ENCODE measurements at regions not wholly inside any gene's neighbourhood (a gene's known extent, or its start where the extent isn't known, plus 50 kb on each side); places are given as distances from the start of the nearest gene placed in this dataset.
"Not testable (repeated sequence)": the region's sequence is repeated elsewhere in the genome, so short reads cannot be mapped to it uniquely, and the experiment has no call there.

GRCh38 chr14:40679256-40679655, 927.4 kb upstream of the LRFN5 start:
- Histone ChIP-seq H3K9me3 (ENCODE audit: insufficient read depth, low read depth, low read length) (no peaks in the 10 kb centered on the region), H3K4me3 (ENCODE audit: low read depth, low read length) (no peak overlapping the region), H2BK12ac (ENCODE audit: low read length) (no peak overlapping the region), H4K91ac (ENCODE audit: low read depth, low read length) (no peak overlapping the region), H2AFZ (ENCODE audit: insufficient read depth, low read length, poor library complexity) (no peak overlapping the region), H3K79me1 (ENCODE audit: low read length) (no peaks in the 10 kb centered on the region), H3K79me2 (ENCODE audit: control insufficient read depth, insufficient read depth, low read length, poor library complexity) (no peaks in the 10 kb centered on the region), H2AK5ac (ENCODE audit: low read length) (no peak overlapping the region), H3K23ac (ENCODE audit: low read length) (no peak overlapping the region), H4K8ac (ENCODE audit: low read depth, low read length) (no peak overlapping the region), H2BK120ac (ENCODE audit: insufficient read depth, low read length, poor library complexity) (no peak overlapping the region), H3K27ac (ENCODE audit: low read depth, low read length) (no peak overlapping the region), H4K12ac (ENCODE audit: low read depth, low read length) (no peak overlapping the region), H2BK5ac (ENCODE audit: low read depth, low read length, poor library complexity) (no peak overlapping the region), H3K18ac (ENCODE audit: low read length) (no peak overlapping the region), H3K9ac (ENCODE audit: low read length) (no peak overlapping the region), H3K27me3 (ENCODE audit: insufficient read depth, low read length) (no peaks in the 10 kb centered on the region), H3K36me3 (ENCODE audit: control insufficient read depth in 1 of 2, insufficient read depth in 2 of 2, low read length in 2 of 2) (no peaks in the 10 kb centered on the region), H3K4me1 (ENCODE audit: control insufficient read depth in 1 of 2, insufficient read depth in 2 of 2, low read length in 2 of 2) (peaks cover 0 to 3% of the 10 kb centered on the region in 2 experiments), H3K4ac (ENCODE audit: low read depth, low read length) (no peak overlapping the region), H3K4me2 (ENCODE audit: low read length) (no peak overlapping the region), H3K14ac (ENCODE audit: low read length) (no peak overlapping the region)
- no CpG with 5 or more reads among the region's 1 CpG for WGBS (ENCODE audit: extremely low coverage, insufficient coverage, insufficient read length)
- no peak for DNase-seq

GRCh38 chr14:40677206-40677605, 929.5 kb upstream of the LRFN5 start:
- not testable (repeated sequence) for H3K4ac ChIP-seq (ENCODE audit: low read depth, low read length); H2AK5ac ChIP-seq (ENCODE audit: low read length); H3K9ac ChIP-seq (ENCODE audit: low read length); H3K27me3 ChIP-seq (ENCODE audit: insufficient read depth, low read length); H2BK120ac ChIP-seq (ENCODE audit: insufficient read depth, low read length, poor library complexity); H3K79me1 ChIP-seq (ENCODE audit: low read length); H3K79me2 ChIP-seq (ENCODE audit: control insufficient read depth, insufficient read depth, low read length, poor library complexity); H2AFZ ChIP-seq (ENCODE audit: insufficient read depth, low read length, poor library complexity); H3K36me3 ChIP-seq (ENCODE audit: control insufficient read depth in 1 of 2, insufficient read depth in 2 of 2, low read length in 2 of 2); H4K12ac ChIP-seq (ENCODE audit: low read depth, low read length); H2BK12ac ChIP-seq (ENCODE audit: low read length); H4K91ac ChIP-seq (ENCODE audit: low read depth, low read length); H3K23ac ChIP-seq (ENCODE audit: low read length); H3K4me2 ChIP-seq (ENCODE audit: low read length); H3K14ac ChIP-seq (ENCODE audit: low read length); H3K18ac ChIP-seq (ENCODE audit: low read length); DNase-seq; H3K4me3 ChIP-seq (ENCODE audit: low read depth, low read length); H4K8ac ChIP-seq (ENCODE audit: low read depth, low read length); H3K4me1 ChIP-seq (ENCODE audit: control insufficient read depth in 1 of 2, insufficient read depth in 2 of 2, low read length in 2 of 2); H3K9me3 ChIP-seq (ENCODE audit: insufficient read depth, low read depth, low read length); H2BK5ac ChIP-seq (ENCODE audit: low read depth, low read length, poor library complexity); H3K27ac ChIP-seq (ENCODE audit: low read depth, low read length)

GRCh38 chr14:40674502-40674901, 932.2 kb upstream of the LRFN5 start:
- no peak overlapping the region for H3K9ac ChIP-seq (ENCODE audit: low read length)
- H3K4me2 ChIP-seq (ENCODE audit: low read length) = no peak overlapping the region
- no peak overlapping the region for H2BK120ac ChIP-seq (ENCODE audit: insufficient read depth, low read length, poor library complexity)
- H3K4ac ChIP-seq (ENCODE audit: low read depth, low read length) = no peak overlapping the region
- no peaks in the 10 kb centered on the region for H3K27me3 ChIP-seq (ENCODE audit: insufficient read depth, low read length)
- H3K23ac ChIP-seq (ENCODE audit: low read length) = no peak overlapping the region
- H2BK12ac ChIP-seq (ENCODE audit: low read length) = no peak overlapping the region
- H4K12ac ChIP-seq (ENCODE audit: low read depth, low read length) = no peak overlapping the region
- H3K79me1 ChIP-seq (ENCODE audit: low read length) = no peaks in the 10 kb centered on the region
- no peak overlapping the region for H2AFZ ChIP-seq (ENCODE audit: insufficient read depth, low read length, poor library complexity)
- WGBS (ENCODE audit: extremely low coverage, insufficient coverage, insufficient read length) = no CpG with 5 or more reads among the region's 1 CpG
- no peak overlapping the region for H2BK5ac ChIP-seq (ENCODE audit: low read depth, low read length, poor library complexity)
- no peaks in the 10 kb centered on the region for H3K36me3 ChIP-seq (ENCODE audit: control insufficient read depth in 1 of 2, insufficient read depth in 2 of 2, low read length in 2 of 2)
- no peak overlapping the region for H3K27ac ChIP-seq (ENCODE audit: low read depth, low read length)
- H3K79me2 ChIP-seq (ENCODE audit: control insufficient read depth, insufficient read depth, low read length, poor library complexity) = no peaks in the 10 kb centered on the region
- H4K91ac ChIP-seq (ENCODE audit: low read depth, low read length) = no peak overlapping the region
- no peaks in the 10 kb centered on the region for H3K4me1 ChIP-seq (ENCODE audit: control insufficient read depth in 1 of 2, insufficient read depth in 2 of 2, low read length in 2 of 2)
- H2AK5ac ChIP-seq (ENCODE audit: low read length) = no peak overlapping the region
- no peak for DNase-seq
- no peak overlapping the region for H3K14ac ChIP-seq (ENCODE audit: low read length)
- H3K4me3 ChIP-seq (ENCODE audit: low read depth, low read length) = no peak overlapping the region
- no peaks in the 10 kb centered on the region for H3K9me3 ChIP-seq (ENCODE audit: insufficient read depth, low read depth, low read length)
- no peak overlapping the region for H4K8ac ChIP-seq (ENCODE audit: low read depth, low read length)
- H3K18ac ChIP-seq (ENCODE audit: low read length) = no peak overlapping the region

GRCh38 chr14:40656311-40656710, 950.4 kb upstream of the LRFN5 start:
- Histone ChIP-seq H3K4ac (ENCODE audit: low read depth, low read length) (no peak overlapping the region), H3K36me3 (ENCODE audit: control insufficient read depth in 1 of 2, insufficient read depth in 2 of 2, low read length in 2 of 2) (no peaks in the 10 kb centered on the region), H3K23ac (ENCODE audit: low read length) (no peak overlapping the region), H2BK5ac (ENCODE audit: low read depth, low read length, poor library complexity) (no peak overlapping the region), H4K91ac (ENCODE audit: low read depth, low read length) (no peak overlapping the region), H3K18ac (ENCODE audit: low read length) (no peak overlapping the region), H3K79me1 (ENCODE audit: low read length) (no peaks in the 10 kb centered on the region), H3K4me1 (ENCODE audit: control insufficient read depth in 1 of 2, insufficient read depth in 2 of 2, low read length in 2 of 2) (no peaks in the 10 kb centered on the region), H4K8ac (ENCODE audit: low read depth, low read length) (no peak overlapping the region), H3K79me2 (ENCODE audit: control insufficient read depth, insufficient read depth, low read length, poor library complexity) (no peaks in the 10 kb centered on the region), H2AK5ac (ENCODE audit: low read length) (no peak overlapping the region), H3K4me3 (ENCODE audit: low read depth, low read length) (no peak overlapping the region), H3K27me3 (ENCODE audit: insufficient read depth, low read length) (no peaks in the 10 kb centered on the region), H2AFZ (ENCODE audit: insufficient read depth, low read length, poor library complexity) (no peak overlapping the region), H4K12ac (ENCODE audit: low read depth, low read length) (no peak overlapping the region), H3K4me2 (ENCODE audit: low read length) (no peak overlapping the region), H2BK120ac (ENCODE audit: insufficient read depth, low read length, poor library complexity) (no peak overlapping the region), H3K9ac (ENCODE audit: low read length) (no peak overlapping the region), H3K14ac (ENCODE audit: low read length) (no peak overlapping the region), H3K9me3 (ENCODE audit: insufficient read depth, low read depth, low read length) (no peaks in the 10 kb centered on the region), H3K27ac (ENCODE audit: low read depth, low read length) (no peak overlapping the region), H2BK12ac (ENCODE audit: low read length) (no peak overlapping the region)
- DNase-seq = no peak

All from trophoblast cell (in vitro differentiated cells and primary cell).